Large intestine (tissue), 3 donors: ENCODE measurements at regions not wholly inside any gene's neighbourhood (a gene's known extent, or its start where the extent isn't known, plus 50 kb on each side); places are given as distances from the start of the nearest gene placed in this dataset.

Experiments used
- DNase-seq, 2 donors: peaks; one replicate each; pipeline versions ENCODE4 v3.0.0 to v3.0.0-alpha.2; 2013
- H3K27ac ChIP-seq: one replicate; pipeline ENCODE4 v1.5.1; 2013; ENCODE audit warnings: low read length
- H3K27me3 ChIP-seq: 2 replicates; pipeline ENCODE4 v1.6.1; 2013; ENCODE audit warnings: low read length; ENCODE audit not compliant: control insufficient read depth, insufficient read depth
- H3K36me3 ChIP-seq: 2 replicates; pipeline ENCODE4 v1.6.1; 2013; ENCODE audit warnings: low read length; ENCODE audit not compliant: control insufficient read depth, insufficient read depth
- H3K4me1 ChIP-seq: one replicate; pipeline ENCODE4 v1.6.1; 2013; ENCODE audit warnings: low read length; ENCODE audit not compliant: control insufficient read depth, insufficient read depth
- H3K4me3 ChIP-seq: one replicate; pipeline ENCODE4 v1.5.1; 2013; ENCODE audit warnings: low read length
- H3K9me3 ChIP-seq: one replicate; pipeline ENCODE4 v1.6.1; 2013; ENCODE audit warnings: mild to moderate bottlenecking, low read depth, low read length, moderate library complexity; ENCODE audit not compliant: control insufficient read depth
- WGBS: methylation state at CpG from one replicate; pipeline ENCODE4 v1.1.5; 2013; ENCODE audit warnings: low lambda C conversion rate; ENCODE audit not compliant: insufficient coverage; 5-methylcytosine and 5-hydroxymethylcytosine counted together

- H3K9me3 ChIP-seq, result no peaks in the 10 kb centered on the region
- no peaks in the 10 kb centered on the region for H3K36me3 ChIP-seq
- no peaks in the 10 kb centered on the region for H3K4me1 ChIP-seq
- no peak for DNase-seq
- H3K4me3 ChIP-seq, result no peak overlapping the region
- H3K27ac ChIP-seq, result no peak overlapping the region
- H3K27me3 ChIP-seq, result no peaks in the 10 kb centered on the region
- WGBS, result 100% methylated on average over 1 of the region's 2 CpGs
These were observed 68.0 kb upstream of the RBMS3 start for GRCh38 chr3:29212789-29213433.

GRCh38 chr3:29214009-29214658, 66.7 kb upstream of the RBMS3 start:
- no peaks in the 10 kb centered on the region for H3K4me1 ChIP-seq
- no peak for DNase-seq
- no CpG with 5 or more reads among the region's 4 CpGs for WGBS
- no peak overlapping the region for H3K27ac ChIP-seq
- H3K27me3 ChIP-seq, result no peaks in the 10 kb centered on the region
- no peaks in the 10 kb centered on the region for H3K36me3 ChIP-seq
- no peak overlapping the region for H3K4me3 ChIP-seq
- no peaks in the 10 kb centered on the region for H3K9me3 ChIP-seq

- no peaks in the 10 kb centered on the region for H3K27me3 ChIP-seq
- H3K27ac ChIP-seq, result no peak overlapping the region
- H3K4me3 ChIP-seq, result no peak overlapping the region
- no peaks in the 10 kb centered on the region for H3K9me3 ChIP-seq
- H3K36me3 ChIP-seq, result no peaks in the 10 kb centered on the region
- no peaks in the 10 kb centered on the region for H3K4me1 ChIP-seq
- DNase-seq, result no peak
These were observed 64.9 kb upstream of the RBMS3 start for GRCh38 chr3:29215948-29216347.

GRCh38 chr3:29226706-29227105, 54.2 kb upstream of the RBMS3 start:
- Histone ChIP-seq H3K4me1 (no peaks in the 10 kb centered on the region), H3K36me3 (no peaks in the 10 kb centered on the region), H3K4me3 (no peak overlapping the region), H3K27me3 (no peaks in the 10 kb centered on the region), H3K9me3 (no peaks in the 10 kb centered on the region), H3K27ac (no peak overlapping the region)
- DNase-seq, result no peak
- WGBS, result no CpG with 5 or more reads among the region's 2 CpGs

GRCh38 chr3:29227307-29227706, 53.6 kb upstream of the RBMS3 start:
- Histone ChIP-seq H3K9me3 (no peaks in the 10 kb centered on the region), H3K4me3 (no peak overlapping the region), H3K4me1 (no peaks in the 10 kb centered on the region), H3K36me3 (no peaks in the 10 kb centered on the region), H3K27me3 (no peaks in the 10 kb centered on the region), H3K27ac (no peak overlapping the region)
- no CpG with 5 or more reads among the region's 1 CpG for WGBS
- DNase-seq, result no peak
